OCI-LY7 (cell line): ENCODE measurements at regions not wholly inside any gene's neighbourhood (a gene's known extent, or its start where the extent isn't known, plus 50 kb on each side); places are given as distances from the start of the nearest gene placed in this dataset.

Experiments
- BruUV-seq: library from RNA; stranded (reverse); fragments of 400-500 nt; replicated peaks from 2 replicates; lab custom pipeline; 2021; lab: Mats Ljungman, UMichigan
- CTCF ChIA-PET: fragments of 300-600 bp; sonication (Branson Sonifier 250); formaldehyde crosslinking; loops from one replicate; lab custom pipeline; 2022; ENCODE audit warnings: antibody characterized with exemption; ENCODE audit not compliant: unreplicated experiment; lab: Charles Lee
- POLR2A ChIA-PET: fragments of 300-600 bp; sonication (Branson Sonifier 250); formaldehyde crosslinking; loops from one replicate; lab custom pipeline; 2022; ENCODE audit warnings: antibody characterized with exemption; lab: Charles Lee
- DNase-seq: peaks from one replicate; pipeline ENCODE4 v3.0.0-alpha.2; 2015; ENCODE audit warnings: low spot score
- H2AFZ ChIP-seq: fragments of 200-600 bp; sonication (generic), shearing (Covaris generic); 2 replicates; pipeline ENCODE4 v1.6.1; 2014; ENCODE audit warnings: mild to moderate bottlenecking, antibody characterized with exemption, low read length, moderate library complexity
- H3K27ac ChIP-seq: fragments of 200-600 bp; sonication (generic); 2 replicates; pipeline ENCODE4 v1.5.1; 2014; ENCODE audit warnings: mixed run types, low read depth, mild to moderate bottlenecking, moderate library complexity, low read length, inconsistent platforms; ENCODE audit not compliant: poor library complexity, severe bottlenecking
- H3K36me3 ChIP-seq: fragments of 200-600 bp; sonication (generic); 2 replicates; pipeline ENCODE4 v1.6.1; 2014; ENCODE audit warnings: mild to moderate bottlenecking, antibody characterized with exemption, low read length, moderate library complexity, mixed read lengths; ENCODE audit not compliant: insufficient read depth
- H3K4me1 ChIP-seq: fragments of 200-600 bp; sonication (generic); 2 replicates; pipeline ENCODE4 v1.5.1; 2014; ENCODE audit warnings: mild to moderate bottlenecking, low read length; ENCODE audit not compliant: insufficient read depth, poor library complexity, severe bottlenecking
- H3K4me2 ChIP-seq: fragments of 200-600 bp; sonication (generic); 2 replicates; pipeline ENCODE4 v1.6.1; 2014; ENCODE audit warnings: mild to moderate bottlenecking, low read length
- H3K4me3 ChIP-seq: fragments of 200-600 bp; sonication (generic); 2 replicates; pipeline ENCODE4 v1.5.1; 2014; ENCODE audit warnings: mild to moderate bottlenecking, low read depth, low read length; ENCODE audit not compliant: poor library complexity, severe bottlenecking
- H3K79me2 ChIP-seq: fragments of 200-600 bp; sonication (generic); 2 replicates; pipeline ENCODE4 v1.6.1; 2016; ENCODE audit warnings: low read depth, mild to moderate bottlenecking, low read length, moderate library complexity, mixed read lengths; ENCODE audit not compliant: insufficient read depth
- H3K9me2 ChIP-seq: fragments of 200-600 bp; sonication (generic); 2 replicates; pipeline ENCODE4 v1.6.1; 2016; ENCODE audit warnings: mild to moderate bottlenecking, low read length, mixed read lengths; ENCODE audit not compliant: insufficient read depth
- H3K9me3 ChIP-seq: fragments of 200-600 bp; sonication (generic); 2 replicates; pipeline ENCODE4 v1.6.1; 2014; ENCODE audit warnings: mild to moderate bottlenecking, mixed run types, low read length, mixed read lengths
- H4K20me1 ChIP-seq: fragments of 200-600 bp; sonication (generic); 2 replicates; pipeline ENCODE4 v1.6.1; 2014; ENCODE audit warnings: mild to moderate bottlenecking, antibody characterized with exemption, low read length, moderate library complexity, mixed read lengths; ENCODE audit not compliant: insufficient read depth
- EZH2phosphoT487 ChIP-seq: fragments of 200-600 bp; sonication (generic); IDR thresholded peaks from 2 replicates; pipeline ENCODE4 v1.6.1; 2018; ENCODE audit warnings: low read depth, borderline replicate concordance, mild to moderate bottlenecking, mixed run types, antibody characterized with exemption, low read length, moderate library complexity, mixed read lengths
- intact Hi-C: fragments of 100-400 bp; cut with micrococcal nuclease; formaldehyde crosslinking; loops from one replicate; pipeline ENCODE4 v1.10.0; 2022; ENCODE audit not compliant: unreplicated experiment
- TF ChIP-seq, protein P1 (sequence below): fragments of 200-600 bp; sonication (generic); conservative IDR thresholded peaks from 2 replicates; pipeline ENCODE4 v1.5.1; 2014; ENCODE audit warnings: mild to moderate bottlenecking, antibody characterized with exemption, low read length, moderate library complexity, mixed read lengths

DNA sequence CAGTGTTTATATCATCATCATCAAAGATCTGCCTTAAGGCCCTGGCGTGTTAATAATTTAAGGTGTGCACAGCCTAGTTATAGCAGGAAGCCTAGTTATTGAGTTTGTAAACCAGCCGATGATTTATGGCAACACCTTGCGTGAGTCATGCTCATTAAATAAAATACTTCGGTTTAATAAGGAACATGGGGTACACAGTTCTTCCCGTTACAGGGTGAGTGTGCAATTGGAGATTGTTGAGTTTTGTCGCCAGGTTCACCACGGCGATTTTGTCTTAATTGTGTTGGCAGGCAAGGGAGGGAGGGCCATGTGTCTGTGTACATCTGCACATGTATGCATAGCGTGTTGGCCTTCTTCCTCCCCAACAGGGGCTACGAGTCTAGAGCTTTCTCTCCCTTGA is 104.0 kb downstream of the TFAP2A start:
- Histone ChIP-seq H3K79me2 (no peaks in the 10 kb centered on the region), H3K9me3 (no peaks in the 10 kb centered on the region), H2AFZ (no peak overlapping the region), H3K9me2 (no peaks in the 10 kb centered on the region), H3K4me1 (no peaks in the 10 kb centered on the region), H3K4me2 (no peak overlapping the region), H3K27ac (no peak overlapping the region), H4K20me1 (no peaks in the 10 kb centered on the region), H3K36me3 (no peaks in the 10 kb centered on the region), H3K4me3 (no peak overlapping the region)
- ChIA-PET CTCF (no interaction called here), POLR2A (interaction anchor here (0.7 to 1.5 kb wide), 2 partner anchors 10 to 14 kb away, joined by 5 to 7 read pairs; no protein-coding TSS in a partner anchor)
- DNase-seq = no peak
- no TSS peak for BruUV-seq
- TF ChIP-seq EZH2phosphoT487 = no peak
- TF ChIP-seq, protein P1, sequence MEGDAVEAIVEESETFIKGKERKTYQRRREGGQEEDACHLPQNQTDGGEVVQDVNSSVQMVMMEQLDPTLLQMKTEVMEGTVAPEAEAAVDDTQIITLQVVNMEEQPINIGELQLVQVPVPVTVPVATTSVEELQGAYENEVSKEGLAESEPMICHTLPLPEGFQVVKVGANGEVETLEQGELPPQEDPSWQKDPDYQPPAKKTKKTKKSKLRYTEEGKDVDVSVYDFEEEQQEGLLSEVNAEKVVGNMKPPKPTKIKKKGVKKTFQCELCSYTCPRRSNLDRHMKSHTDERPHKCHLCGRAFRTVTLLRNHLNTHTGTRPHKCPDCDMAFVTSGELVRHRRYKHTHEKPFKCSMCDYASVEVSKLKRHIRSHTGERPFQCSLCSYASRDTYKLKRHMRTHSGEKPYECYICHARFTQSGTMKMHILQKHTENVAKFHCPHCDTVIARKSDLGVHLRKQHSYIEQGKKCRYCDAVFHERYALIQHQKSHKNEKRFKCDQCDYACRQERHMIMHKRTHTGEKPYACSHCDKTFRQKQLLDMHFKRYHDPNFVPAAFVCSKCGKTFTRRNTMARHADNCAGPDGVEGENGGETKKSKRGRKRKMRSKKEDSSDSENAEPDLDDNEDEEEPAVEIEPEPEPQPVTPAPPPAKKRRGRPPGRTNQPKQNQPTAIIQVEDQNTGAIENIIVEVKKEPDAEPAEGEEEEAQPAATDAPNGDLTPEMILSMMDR = no peak
- intact Hi-C loops = no loop called here

DNA sequence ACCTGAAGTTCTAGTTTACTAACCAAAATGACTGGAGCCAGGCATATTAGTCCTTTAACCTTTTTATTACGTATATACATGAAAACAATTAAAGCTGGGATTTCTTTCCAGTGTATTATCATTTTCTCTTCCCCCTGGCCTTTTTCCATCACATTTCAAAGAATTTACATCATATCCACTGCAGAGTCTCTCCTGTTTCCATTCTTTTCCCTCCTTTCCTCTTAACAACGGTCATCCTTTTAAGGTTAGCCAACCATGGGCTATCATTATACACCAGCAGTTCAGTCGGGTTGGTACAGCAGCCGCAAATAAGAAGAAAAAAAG is 104.6 kb downstream of the TFAP2A start:
- Histone ChIP-seq H4K20me1 (no peaks in the 10 kb centered on the region), H3K9me2 (no peaks in the 10 kb centered on the region), H3K4me3 (no peak overlapping the region), H3K36me3 (no peaks in the 10 kb centered on the region), H3K79me2 (no peaks in the 10 kb centered on the region), H2AFZ (no peak overlapping the region), H3K9me3 (no peaks in the 10 kb centered on the region), H3K27ac (no peak overlapping the region), H3K4me1 (no peaks in the 10 kb centered on the region), H3K4me2 (no peak overlapping the region)
- ChIA-PET CTCF (no interaction called here), POLR2A (interaction anchor here (0.7 to 1.5 kb wide), 2 partner anchors 9 to 15 kb away, joined by 5 to 7 read pairs; no protein-coding TSS in a partner anchor)
- TF ChIP-seq, protein P1 = no peak
- TF ChIP-seq EZH2phosphoT487 = no peak
- DNase-seq = no peak
- no TSS peak for BruUV-seq
- intact Hi-C loops = no loop called here

DNA sequence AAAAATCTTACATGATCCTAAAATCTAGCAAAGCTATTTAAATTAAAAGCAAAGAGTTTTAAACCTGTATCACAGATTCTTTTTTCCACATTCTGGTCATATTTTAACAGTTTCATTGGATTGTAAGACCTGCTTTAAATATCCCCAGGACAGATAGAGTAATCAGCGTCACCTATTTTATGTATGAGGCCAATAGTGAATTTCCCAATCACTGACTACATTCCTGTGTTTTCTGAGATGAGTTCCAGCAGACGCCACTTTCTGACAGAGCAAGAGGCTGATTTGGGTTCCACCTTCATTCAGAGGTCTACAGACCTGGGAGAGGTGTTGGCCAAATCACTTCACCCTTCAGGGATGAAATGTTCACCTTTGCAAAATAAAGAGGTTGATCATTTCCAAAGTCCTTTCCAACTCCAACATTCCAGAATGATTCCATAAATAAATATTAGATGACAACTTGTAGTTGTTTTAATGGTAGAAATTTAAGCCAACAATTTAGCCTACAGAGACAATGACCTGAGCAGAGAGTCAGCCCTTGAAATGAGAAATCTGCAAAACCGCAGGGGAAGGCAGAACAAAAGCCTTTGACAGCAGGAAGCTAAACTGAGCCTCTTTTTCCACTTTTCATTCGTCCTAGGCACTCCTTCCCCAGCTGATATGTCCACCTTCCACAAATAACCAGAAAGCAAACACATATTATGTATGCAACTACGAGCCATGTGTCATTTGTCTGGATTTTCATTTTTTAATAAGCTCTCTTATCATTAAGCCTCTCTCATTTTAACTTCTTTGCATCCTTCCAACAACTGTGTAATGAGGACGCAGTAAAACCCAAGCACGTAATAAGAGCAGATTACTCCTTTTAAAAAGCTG is 105.2 kb downstream of the TFAP2A start:
- BruUV-seq = no TSS peak
- TF ChIP-seq EZH2phosphoT487 = no peak
- TF ChIP-seq, protein P1 = no peak
- POLR2A ChIA-PET = interaction anchor here (0.6 to 1.5 kb wide), 3 partner anchors 9 to 16 kb away, joined by 5 to 7 read pairs (median 5); no protein-coding TSS in a partner anchor

More for the DNA sequence above, 105.2 kb downstream of the TFAP2A start:
- Histone ChIP-seq H3K4me3 (no peak overlapping the region), H4K20me1 (no peaks in the 10 kb centered on the region), H3K4me2 (no peak overlapping the region), H3K4me1 (no peaks in the 10 kb centered on the region), H3K79me2 (no peaks in the 10 kb centered on the region), H3K36me3 (no peaks in the 10 kb centered on the region), H3K9me2 (no peaks in the 10 kb centered on the region), H3K27ac (no peak overlapping the region), H3K9me3 (no peaks in the 10 kb centered on the region), H2AFZ (no peak overlapping the region)
- DNase-seq = no peak
- intact Hi-C loops = no loop called here
- CTCF ChIA-PET = no interaction called here
